Gastrocnemius medialis (tissue), 4 donors: ENCODE measurements at regions not wholly inside any gene's neighbourhood (a gene's known extent, or its start where the extent isn't known, plus 50 kb on each side); places are given as distances from the start of the nearest gene placed in this dataset.

Experiments used
- POLR2A ChIP-seq, 2 donors: fragments of 450-650 bp; IDR thresholded peaks; one replicate each; pipeline ENCODE4 v1.6.1; 2017; ENCODE audit warnings: antibody characterized with exemption in 2 of 2, mild to moderate bottlenecking in 2 of 2, moderate library complexity in 2 of 2
- TF ChIP-seq, protein P1 (sequence below), 5 experiments: fragments of 450-650 bp in 3 of 5; fragments of 200-600 bp in 2 of 5; sonication (generic) in 2 of 5; IDR thresholded peaks in 4 of 5; conservative IDR thresholded peaks in 1 of 5; 1 replicate in 4 of 5; 2 replicates in 1 of 5; pipeline ENCODE4 v1.5.1; 2016 to 2019; ENCODE audit warnings: antibody characterized with exemption in 5 of 5, mild to moderate bottlenecking in 3 of 5, moderate library complexity in 3 of 5

DNA sequence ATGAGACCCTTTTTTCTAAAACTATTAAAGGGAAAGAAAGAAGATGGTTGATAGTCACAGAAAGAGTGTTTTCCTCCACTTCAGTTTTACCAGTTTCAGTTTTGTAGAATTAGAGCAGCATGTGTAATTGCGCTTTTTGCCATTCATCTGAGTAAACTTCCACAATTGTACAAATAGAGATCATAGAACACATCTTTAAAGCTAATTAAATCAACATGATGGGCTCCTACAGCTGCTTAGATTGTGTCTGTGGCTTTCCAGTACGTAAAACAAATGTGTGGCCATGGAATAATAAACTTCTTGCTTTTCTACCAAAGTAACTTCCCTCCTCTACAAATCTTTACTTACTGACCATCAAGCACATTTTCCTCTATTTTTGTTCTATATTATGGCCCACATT lies 84.2 kb upstream of the LRIG3 start:
- TF ChIP-seq, protein P1, sequence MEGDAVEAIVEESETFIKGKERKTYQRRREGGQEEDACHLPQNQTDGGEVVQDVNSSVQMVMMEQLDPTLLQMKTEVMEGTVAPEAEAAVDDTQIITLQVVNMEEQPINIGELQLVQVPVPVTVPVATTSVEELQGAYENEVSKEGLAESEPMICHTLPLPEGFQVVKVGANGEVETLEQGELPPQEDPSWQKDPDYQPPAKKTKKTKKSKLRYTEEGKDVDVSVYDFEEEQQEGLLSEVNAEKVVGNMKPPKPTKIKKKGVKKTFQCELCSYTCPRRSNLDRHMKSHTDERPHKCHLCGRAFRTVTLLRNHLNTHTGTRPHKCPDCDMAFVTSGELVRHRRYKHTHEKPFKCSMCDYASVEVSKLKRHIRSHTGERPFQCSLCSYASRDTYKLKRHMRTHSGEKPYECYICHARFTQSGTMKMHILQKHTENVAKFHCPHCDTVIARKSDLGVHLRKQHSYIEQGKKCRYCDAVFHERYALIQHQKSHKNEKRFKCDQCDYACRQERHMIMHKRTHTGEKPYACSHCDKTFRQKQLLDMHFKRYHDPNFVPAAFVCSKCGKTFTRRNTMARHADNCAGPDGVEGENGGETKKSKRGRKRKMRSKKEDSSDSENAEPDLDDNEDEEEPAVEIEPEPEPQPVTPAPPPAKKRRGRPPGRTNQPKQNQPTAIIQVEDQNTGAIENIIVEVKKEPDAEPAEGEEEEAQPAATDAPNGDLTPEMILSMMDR (IDR thresholded peaks at IDR 0.05 in 4 of 5, conservative IDR thresholded peaks at IDR 0.05 in 1 of 5) = no peak
- TF ChIP-seq POLR2A (IDR thresholded peaks at IDR 0.05) = no peak
